Glutamatergic neuron (in vitro differentiated cells): ENCODE measurements at regions not wholly inside any gene's neighbourhood (a gene's known extent, or its start where the extent isn't known, plus 50 kb on each side); places are given as distances from the start of the nearest gene placed in this dataset.
"Not testable (repeated sequence)": the region's sequence is repeated elsewhere in the genome, so short reads cannot be mapped to it uniquely, and the experiment has no call there.

ENCODE experiments used
- DNase-seq: peaks from one replicate; pipeline ENCODE4 v3.0.0; 2022
- H3K27ac Mint-ChIP-seq: one replicate; pipeline ENCODE4 v1.8.0; 2020; ENCODE audit warnings: mild to moderate bottlenecking, mixed read lengths, inconsistent platforms; ENCODE audit not compliant: unreplicated experiment
- H3K27me3 Mint-ChIP-seq: one replicate; pipeline ENCODE4 v1.8.0; 2020; ENCODE audit warnings: mild to moderate bottlenecking, moderate library complexity, mixed read lengths, inconsistent platforms; ENCODE audit not compliant: unreplicated experiment
- H3K36me3 Mint-ChIP-seq: one replicate; pipeline ENCODE4 v1.8.0; 2020; ENCODE audit warnings: mild to moderate bottlenecking, mixed read lengths, inconsistent platforms; ENCODE audit not compliant: unreplicated experiment
- H3K4me1 Mint-ChIP-seq: one replicate; pipeline ENCODE4 v1.8.0; 2020; ENCODE audit warnings: mild to moderate bottlenecking, low read depth, mixed read lengths, inconsistent platforms; ENCODE audit not compliant: unreplicated experiment
- H3K4me3 Mint-ChIP-seq: one replicate; pipeline ENCODE4 v1.8.0; 2020; ENCODE audit warnings: mild to moderate bottlenecking, mixed read lengths, inconsistent platforms; ENCODE audit not compliant: unreplicated experiment
- H3K9me3 Mint-ChIP-seq: one replicate; pipeline ENCODE4 v1.8.0; 2020; ENCODE audit warnings: mild to moderate bottlenecking, moderate library complexity, mixed read lengths, inconsistent platforms; ENCODE audit not compliant: unreplicated experiment
- TF ChIP-seq, protein P1 (sequence below): fragments of 200-600 bp; sonication (generic); IDR thresholded peaks from one replicate; pipeline ENCODE4 v1.5.0; 2021; ENCODE audit not compliant: partially characterized antibody, unreplicated experiment

DNA sequence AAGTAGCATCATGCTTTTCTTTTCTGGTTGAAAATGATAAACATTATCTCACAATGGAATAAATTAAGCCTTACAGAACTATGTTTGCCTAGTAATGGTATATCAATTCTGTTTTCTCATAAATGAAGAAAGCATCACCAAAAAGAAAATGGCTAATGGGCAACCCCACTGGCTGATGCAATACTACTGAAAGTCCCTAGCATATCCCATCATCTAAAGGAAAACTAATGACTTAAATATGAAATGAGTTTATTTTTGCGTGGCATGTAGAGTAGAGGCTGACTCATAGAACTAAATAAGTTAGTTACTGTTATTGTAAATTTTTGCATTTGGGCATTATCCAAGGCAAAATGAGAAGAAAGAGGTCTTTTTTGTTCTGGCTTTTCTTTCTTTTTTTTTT lies 1156.3 kb upstream of the SEL1L start:
- TF ChIP-seq, protein P1, sequence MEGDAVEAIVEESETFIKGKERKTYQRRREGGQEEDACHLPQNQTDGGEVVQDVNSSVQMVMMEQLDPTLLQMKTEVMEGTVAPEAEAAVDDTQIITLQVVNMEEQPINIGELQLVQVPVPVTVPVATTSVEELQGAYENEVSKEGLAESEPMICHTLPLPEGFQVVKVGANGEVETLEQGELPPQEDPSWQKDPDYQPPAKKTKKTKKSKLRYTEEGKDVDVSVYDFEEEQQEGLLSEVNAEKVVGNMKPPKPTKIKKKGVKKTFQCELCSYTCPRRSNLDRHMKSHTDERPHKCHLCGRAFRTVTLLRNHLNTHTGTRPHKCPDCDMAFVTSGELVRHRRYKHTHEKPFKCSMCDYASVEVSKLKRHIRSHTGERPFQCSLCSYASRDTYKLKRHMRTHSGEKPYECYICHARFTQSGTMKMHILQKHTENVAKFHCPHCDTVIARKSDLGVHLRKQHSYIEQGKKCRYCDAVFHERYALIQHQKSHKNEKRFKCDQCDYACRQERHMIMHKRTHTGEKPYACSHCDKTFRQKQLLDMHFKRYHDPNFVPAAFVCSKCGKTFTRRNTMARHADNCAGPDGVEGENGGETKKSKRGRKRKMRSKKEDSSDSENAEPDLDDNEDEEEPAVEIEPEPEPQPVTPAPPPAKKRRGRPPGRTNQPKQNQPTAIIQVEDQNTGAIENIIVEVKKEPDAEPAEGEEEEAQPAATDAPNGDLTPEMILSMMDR = no peak
- peaks cover 2% of the 10 kb centered on the region for H3K9me3 Mint-ChIP-seq
- no peak overlapping the region for H3K27ac Mint-ChIP-seq
- DNase-seq = no peak
- H3K36me3 Mint-ChIP-seq = no peaks in the 10 kb centered on the region
- H3K27me3 Mint-ChIP-seq = no peaks in the 10 kb centered on the region
- H3K4me3 Mint-ChIP-seq = no peak overlapping the region
- H3K4me1 Mint-ChIP-seq = no peaks in the 10 kb centered on the region

DNA sequence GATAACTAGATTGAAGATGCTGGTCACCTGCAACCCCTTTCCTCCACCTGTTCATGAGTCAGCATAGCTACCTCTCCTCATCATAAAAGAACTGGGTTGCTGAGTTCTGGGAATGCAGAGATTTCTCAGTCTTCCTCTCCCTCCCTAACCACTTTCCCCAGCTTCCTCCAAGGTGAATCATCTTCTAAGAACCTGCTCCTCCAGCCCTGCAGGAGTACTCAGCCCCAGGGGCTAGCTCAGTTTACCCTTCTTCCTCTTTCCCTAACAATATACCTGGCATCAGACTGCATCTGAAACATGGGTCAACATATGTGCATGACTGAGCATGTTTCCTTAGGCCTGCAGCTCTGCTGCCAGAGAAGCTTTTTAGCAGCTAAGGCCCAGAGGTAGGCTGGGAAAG lies 1157.5 kb upstream of the SEL1L start:
- not testable (repeated sequence) for H3K36me3 Mint-ChIP-seq, H3K27ac Mint-ChIP-seq, H3K4me3 Mint-ChIP-seq, H3K9me3 Mint-ChIP-seq, H3K4me1 Mint-ChIP-seq, DNase-seq, H3K27me3 Mint-ChIP-seq

DNA sequence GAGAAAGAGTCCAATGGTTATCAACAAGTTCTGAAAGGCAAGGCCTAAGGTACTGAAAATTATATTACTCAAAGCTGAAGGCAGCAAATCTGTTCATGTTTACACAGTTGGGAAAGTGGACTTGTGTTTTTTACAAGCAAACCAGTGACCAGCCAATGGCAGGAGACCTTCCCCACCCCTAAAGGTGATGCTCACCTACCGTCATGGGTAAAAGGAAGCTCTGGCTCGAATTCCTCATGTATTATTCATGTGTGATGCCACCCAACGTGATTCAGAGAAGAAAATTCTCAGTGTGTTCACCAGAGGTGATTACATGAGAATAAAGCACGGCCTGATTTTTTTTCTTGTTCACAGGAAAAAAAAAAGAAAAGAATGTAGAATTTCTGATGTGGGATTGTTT lies 1161.2 kb upstream of the SEL1L start:
- no peaks in the 10 kb centered on the region for H3K36me3 Mint-ChIP-seq
- no peak for DNase-seq
- H3K4me1 Mint-ChIP-seq = no peaks in the 10 kb centered on the region
- H3K27ac Mint-ChIP-seq = no peak overlapping the region
- no peak overlapping the region for H3K4me3 Mint-ChIP-seq
- TF ChIP-seq, protein P1 = no peak
- peaks cover 2% of the 10 kb centered on the region for H3K9me3 Mint-ChIP-seq
- H3K27me3 Mint-ChIP-seq = no peaks in the 10 kb centered on the region

DNA sequence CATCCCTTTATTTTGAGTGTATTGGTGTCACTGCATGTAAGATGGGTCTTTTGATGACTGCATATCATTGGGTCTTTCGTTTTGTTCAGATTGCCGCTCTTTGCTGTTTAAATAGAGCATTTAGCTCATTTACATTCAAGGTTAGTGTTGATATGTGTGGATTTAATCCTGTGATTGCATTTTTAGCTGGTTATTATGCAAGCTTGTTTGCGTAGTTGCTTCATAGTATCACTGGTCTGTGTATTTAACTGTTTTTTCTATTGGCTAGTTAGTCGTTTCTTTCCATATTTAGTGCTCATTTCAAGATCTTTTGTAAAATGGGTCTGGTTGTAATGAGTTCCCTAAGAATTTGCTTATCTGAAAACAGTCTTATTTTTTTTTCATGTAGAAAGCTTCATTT lies 1170.6 kb upstream of the SEL1L start:
- Mint-ChIP-seq H3K4me1 (no peaks in the 10 kb centered on the region), H3K9me3 (peaks cover 3% of the 10 kb centered on the region), H3K36me3 (no peaks in the 10 kb centered on the region)

DNA sequence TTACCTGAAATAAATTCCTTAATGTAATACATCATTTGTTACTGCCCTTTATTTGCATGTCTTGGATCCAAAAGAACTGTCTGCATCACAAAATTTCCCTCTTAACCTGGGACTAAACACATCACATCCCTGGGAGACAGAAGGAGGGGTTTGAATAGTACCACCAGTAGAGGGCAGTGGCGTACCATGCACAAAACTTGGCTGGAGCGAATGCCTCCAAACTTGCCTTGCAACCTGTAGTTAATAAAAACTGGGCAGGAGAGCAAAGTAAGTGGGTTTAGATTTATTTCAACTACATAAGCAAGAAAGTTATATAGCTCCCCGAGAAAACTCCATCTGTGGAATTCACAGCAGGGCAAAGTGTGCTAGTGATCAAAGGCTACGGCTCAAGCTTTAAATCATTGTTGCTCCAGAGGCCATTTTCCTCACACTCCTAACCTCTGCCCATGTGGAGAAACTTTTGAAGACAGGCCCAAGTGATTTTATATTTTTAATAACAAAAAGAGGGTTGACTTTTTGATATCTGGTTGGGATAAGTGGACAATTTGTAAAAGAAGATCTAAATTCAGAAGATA lies 1176.7 kb upstream of the SEL1L start:
- DNase-seq = peak; percentile 73
- TF ChIP-seq, protein P1 = peak; percentile 79
- Mint-ChIP-seq H3K27ac (no peak overlapping the region), H3K27me3 (no peaks in the 10 kb centered on the region), H3K9me3 (peaks cover 4% of the 10 kb centered on the region), H3K4me3 (no peak overlapping the region), H3K36me3 (no peaks in the 10 kb centered on the region), H3K4me1 (no peaks in the 10 kb centered on the region)

More for the DNA sequence above, 1170.6 kb upstream of the SEL1L start:
- DNase-seq = no peak
- Mint-ChIP-seq H3K27ac (no peak overlapping the region), H3K27me3 (no peaks in the 10 kb centered on the region), H3K4me3 (no peak overlapping the region)
- TF ChIP-seq, protein P1 = no peak
